NOMO-1 treated with dmso at 0.1 percent for 144 hours (cell line): ENCODE measurements at regions not wholly inside any gene's neighbourhood (a gene's known extent, or its start where the extent isn't known, plus 50 kb on each side); places are given as distances from the start of the nearest gene placed in this dataset.
"Not testable (repeated sequence)": the region's sequence is repeated elsewhere in the genome, so short reads cannot be mapped to it uniquely, and the experiment has no call there.

Experiments
- DNase-seq: peaks from one replicate; lab custom pipeline; 2025; ENCODE audit not compliant: unreplicated experiment; lab: John Stamatoyannopoulos, UW

- no peak for DNase-seq
These were observed 671.9 kb upstream of the USP24 start for GRCh38 chr1:55886856-55887712.

GRCh38 chr1:55885619-55886018 lies 670.5 kb upstream of the USP24 start:
- DNase-seq = no peak

- no peak for DNase-seq
These were observed 667.8 kb upstream of the USP24 start for GRCh38 chr1:55882931-55883330.

GRCh38 chr1:55879346-55879745 lies 664.2 kb upstream of the USP24 start:
- no peak for DNase-seq

GRCh38 chr1:55877437-55878232 lies 662.5 kb upstream of the USP24 start:
- DNase-seq = no peak

- no peak for DNase-seq
These were observed 661.3 kb upstream of the USP24 start for GRCh38 chr1:55876276-55877060.

- DNase-seq = no peak
These were observed 654.9 kb upstream of the USP24 start for GRCh38 chr1:55870106-55870505.

GRCh38 chr1:55869065-55869464 lies 653.9 kb upstream of the USP24 start:
- no peak for DNase-seq

- no peak for DNase-seq
These were observed 652.9 kb upstream of the USP24 start for GRCh38 chr1:55868026-55868425.

- no peak for DNase-seq
These were observed 652.2 kb upstream of the USP24 start for GRCh38 chr1:55867304-55867843.

GRCh38 chr1:55865778-55866177 lies 650.6 kb upstream of the USP24 start:
- DNase-seq = not testable (repeated sequence)

- DNase-seq = no peak
These were observed 649.1 kb upstream of the USP24 start for GRCh38 chr1:55864251-55864650.

- no peak for DNase-seq
These were observed 646.6 kb upstream of the USP24 start for GRCh38 chr1:55861676-55862340.

- no peak for DNase-seq
These were observed 645.8 kb upstream of the USP24 start for GRCh38 chr1:55860798-55861519.

- DNase-seq = no peak
These were observed 645.2 kb upstream of the USP24 start for GRCh38 chr1:55860326-55860725.

GRCh38 chr1:55854911-55855310 lies 639.7 kb upstream of the USP24 start:
- no peak for DNase-seq

- DNase-seq = no peak
These were observed 633.7 kb upstream of the USP24 start for GRCh38 chr1:55848906-55849305.

GRCh38 chr1:55846051-55846450 lies 630.9 kb upstream of the USP24 start:
- DNase-seq = no peak

GRCh38 chr1:55844322-55844721 lies 629.2 kb upstream of the USP24 start:
- DNase-seq = no peak

- DNase-seq = no peak
These were observed 624.5 kb upstream of the USP24 start for GRCh38 chr1:55839626-55840025.
